ENCODE measurements at regions not wholly inside any gene's neighbourhood (a gene's known extent, or its start where the extent isn't known, plus 50 kb on each side); places are given as distances from the start of the nearest gene placed in this dataset.

DNA sequence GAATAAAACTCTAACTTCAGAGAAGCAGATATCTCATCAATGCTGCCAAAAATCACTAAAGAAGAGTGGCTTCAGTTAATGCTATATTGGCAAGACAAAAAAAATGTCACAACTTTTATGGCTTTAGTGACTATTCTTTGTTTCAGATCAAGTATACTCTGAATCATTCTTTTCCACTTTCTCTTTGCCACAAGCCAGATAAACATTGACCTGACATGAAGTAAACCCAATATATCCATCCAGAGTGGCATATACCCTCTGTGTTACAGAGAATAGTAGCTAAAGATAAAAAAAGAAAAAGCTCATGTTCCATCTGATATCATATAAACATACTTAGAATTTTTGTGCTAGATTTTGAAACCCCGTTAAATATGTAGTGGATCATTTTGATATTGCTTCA, 206.7 kb upstream of the CNKSR2 start (continued):
- TF ChIP-seq KLF10 (tag by site-specific recombination; IDR thresholded peaks at IDR 0.05): no peak
- no peak for TF ChIP-seq ZNF394 (tag by site-specific recombination; IDR thresholded peaks at IDR 0.05; ENCODE audit: borderline replicate concordance)
- TF ChIP-seq ZNF211 (tag by site-specific recombination; IDR thresholded peaks at IDR 0.05; ENCODE audit: low read depth): no peak
- no peak for TF ChIP-seq SCRT1 (tag by site-specific recombination; IDR thresholded peaks at IDR 0.05; ENCODE audit: borderline replicate concordance)
- no peak for TF ChIP-seq SALL2 (tag by site-specific recombination; IDR thresholded peaks at IDR 0.05; ENCODE audit: borderline replicate concordance)
- TF ChIP-seq ZSCAN16 (tag by site-specific recombination; IDR thresholded peaks at IDR 0.05): no peak
- TF ChIP-seq GFI1B (tag by site-specific recombination; IDR thresholded peaks at IDR 0.05): no peak
- TF ChIP-seq HOXD13 (CRISPR knock-in tag; IDR thresholded peaks at IDR 0.05; ENCODE audit: borderline replicate concordance): no peak

DNA sequence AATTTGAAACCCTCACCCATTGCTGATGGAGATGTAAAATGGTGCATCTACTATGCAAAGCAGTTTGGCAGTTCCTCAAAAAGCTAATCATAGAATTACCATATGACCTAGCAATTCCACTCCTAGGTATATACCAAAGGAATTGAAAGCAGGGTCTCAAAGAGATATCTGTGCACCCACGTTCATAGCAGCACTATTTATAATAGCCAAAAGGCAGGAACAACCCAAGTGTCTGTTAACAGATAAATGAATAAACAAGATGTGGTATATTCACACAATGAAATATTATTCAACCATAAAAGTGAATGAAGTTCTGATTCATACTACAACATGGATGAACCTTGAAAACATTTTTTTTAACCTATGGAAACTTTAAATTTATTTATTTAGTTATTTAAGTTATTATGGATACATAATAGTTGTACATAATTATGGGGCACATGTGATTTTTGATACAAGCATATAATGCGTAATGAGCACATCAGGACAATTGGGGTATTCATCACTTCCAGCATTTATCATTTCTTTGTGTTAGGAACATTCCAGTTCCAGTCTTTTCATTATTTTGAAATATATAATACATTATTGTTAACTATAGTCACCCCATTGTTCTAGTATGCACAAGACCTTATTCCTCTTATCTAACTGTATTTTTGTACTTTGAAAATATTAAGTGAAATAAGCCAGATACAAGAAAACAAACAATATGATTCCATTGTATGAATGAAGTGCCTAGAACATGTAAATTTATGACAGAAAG, 205.6 kb upstream of the CNKSR2 start:
- Histone ChIP-seq H3K9me3 (ENCODE audit: control insufficient read depth, insufficient read depth, low read depth, low read length) (no peaks in the 10 kb centered on the region), H3K4me3 (ENCODE audit: low read depth, low read length) (no peak overlapping the region), H3K4me1 (ENCODE audit: control insufficient read depth, insufficient read depth, low read length) (no peaks in the 10 kb centered on the region), H3K27ac (ENCODE audit: extremely low read depth, low read depth, low read length) (no peak overlapping the region), H3K36me3 (ENCODE audit: control insufficient read depth in 2 of 2, insufficient read depth in 1 of 2, low read length in 2 of 2) (no peaks in the 10 kb centered on the region)
- ChIA-PET POLR2A (no interaction called here), CTCF (no interaction called here)
- TF ChIP-seq ZNF174 (tag by site-specific recombination; IDR thresholded peaks at IDR 0.05) (no peak), GLIS1 (tag by site-specific recombination; IDR thresholded peaks at IDR 0.05) (no peak), YY1 (tag by site-specific recombination; IDR thresholded peaks at IDR 0.05) (no peak), GLIS2 (tag by site-specific recombination; IDR thresholded peaks at IDR 0.05) (no peak), ZFP3 (tag by site-specific recombination; IDR thresholded peaks at IDR 0.05; ENCODE audit: low read depth) (no peak)
- TF ChIP-seq, protein P1, sequence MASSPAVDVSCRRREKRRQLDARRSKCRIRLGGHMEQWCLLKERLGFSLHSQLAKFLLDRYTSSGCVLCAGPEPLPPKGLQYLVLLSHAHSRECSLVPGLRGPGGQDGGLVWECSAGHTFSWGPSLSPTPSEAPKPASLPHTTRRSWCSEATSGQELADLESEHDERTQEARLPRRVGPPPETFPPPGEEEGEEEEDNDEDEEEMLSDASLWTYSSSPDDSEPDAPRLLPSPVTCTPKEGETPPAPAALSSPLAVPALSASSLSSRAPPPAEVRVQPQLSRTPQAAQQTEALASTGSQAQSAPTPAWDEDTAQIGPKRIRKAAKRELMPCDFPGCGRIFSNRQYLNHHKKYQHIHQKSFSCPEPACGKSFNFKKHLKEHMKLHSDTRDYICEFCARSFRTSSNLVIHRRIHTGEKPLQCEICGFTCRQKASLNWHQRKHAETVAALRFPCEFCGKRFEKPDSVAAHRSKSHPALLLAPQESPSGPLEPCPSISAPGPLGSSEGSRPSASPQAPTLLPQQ (tag by site-specific recombination; IDR thresholded peaks at IDR 0.05): no peak

GRCh38 chrX:21171181-21171580, 203.0 kb upstream of the CNKSR2 start:
- Histone ChIP-seq H3K4me3 (ENCODE audit: low read depth, low read length) (no peak overlapping the region), H3K9me3 (ENCODE audit: control insufficient read depth, insufficient read depth, low read depth, low read length) (no peaks in the 10 kb centered on the region), H3K27ac (ENCODE audit: extremely low read depth, low read depth, low read length) (no peak overlapping the region), H3K4me1 (ENCODE audit: control insufficient read depth, insufficient read depth, low read length) (no peaks in the 10 kb centered on the region), H3K36me3 (ENCODE audit: control insufficient read depth in 2 of 2, insufficient read depth in 1 of 2, low read length in 2 of 2) (no peaks in the 10 kb centered on the region)
- TF ChIP-seq ZNF248 (tag by site-specific recombination; IDR thresholded peaks at IDR 0.05): no peak
- TF ChIP-seq IKZF3 (tag by site-specific recombination; IDR thresholded peaks at IDR 0.05): no peak
- no peak for TF ChIP-seq GLIS1 (tag by site-specific recombination; IDR thresholded peaks at IDR 0.05)
- no peak for TF ChIP-seq ZBTB7A (tag by site-specific recombination; IDR thresholded peaks at IDR 0.05; ENCODE audit: low read depth)
- TF ChIP-seq SCRT1 (tag by site-specific recombination; IDR thresholded peaks at IDR 0.05; ENCODE audit: borderline replicate concordance): no peak
- TF ChIP-seq ZNF266 (tag by site-specific recombination; IDR thresholded peaks at IDR 0.05; ENCODE audit: low read depth): no peak
- no peak for TF ChIP-seq KLF16 (tag by site-specific recombination; IDR thresholded peaks at IDR 0.05)
- ChIA-PET POLR2A (no interaction called here), CTCF (no interaction called here)

GRCh38 chrX:21174439-21174838, 199.8 kb upstream of the CNKSR2 start:
- H3K36me3 ChIP-seq (ENCODE audit: control insufficient read depth in 2 of 2, insufficient read depth in 1 of 2, low read length in 2 of 2): no peaks in the 10 kb centered on the region
- no peaks in the 10 kb centered on the region for H3K9me3 ChIP-seq (ENCODE audit: control insufficient read depth, insufficient read depth, low read depth, low read length)
- no peak overlapping the region for H3K27ac ChIP-seq (ENCODE audit: extremely low read depth, low read depth, low read length)
- H3K4me1 ChIP-seq (ENCODE audit: control insufficient read depth, insufficient read depth, low read length): no peaks in the 10 kb centered on the region
- POLR2A ChIA-PET: no interaction called here
- CTCF ChIA-PET: no interaction called here
- no peak overlapping the region for H3K4me3 ChIP-seq (ENCODE audit: low read depth, low read length)
- TF ChIP-seq, protein P2, sequence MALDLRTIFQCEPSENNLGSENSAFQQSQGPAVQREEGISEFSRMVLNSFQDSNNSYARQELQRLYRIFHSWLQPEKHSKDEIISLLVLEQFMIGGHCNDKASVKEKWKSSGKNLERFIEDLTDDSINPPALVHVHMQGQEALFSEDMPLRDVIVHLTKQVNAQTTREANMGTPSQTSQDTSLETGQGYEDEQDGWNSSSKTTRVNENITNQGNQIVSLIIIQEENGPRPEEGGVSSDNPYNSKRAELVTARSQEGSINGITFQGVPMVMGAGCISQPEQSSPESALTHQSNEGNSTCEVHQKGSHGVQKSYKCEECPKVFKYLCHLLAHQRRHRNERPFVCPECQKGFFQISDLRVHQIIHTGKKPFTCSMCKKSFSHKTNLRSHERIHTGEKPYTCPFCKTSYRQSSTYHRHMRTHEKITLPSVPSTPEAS (tag by site-specific recombination; IDR thresholded peaks at IDR 0.05): no peak
- no peak for TF ChIP-seq ZNF23 (tag by site-specific recombination; IDR thresholded peaks at IDR 0.05; ENCODE audit: borderline replicate concordance)
- TF ChIP-seq KLF1 (tag by site-specific recombination; IDR thresholded peaks at IDR 0.05): no peak
- TF ChIP-seq ATF2 (tag by site-specific recombination; IDR thresholded peaks at IDR 0.05; ENCODE audit: low read depth): no peak
- no peak for TF ChIP-seq RBAK (tag by site-specific recombination; IDR thresholded peaks at IDR 0.05)
- TF ChIP-seq ZNF391 (tag by site-specific recombination; IDR thresholded peaks at IDR 0.05; ENCODE audit: borderline replicate concordance, low read depth): no peak
- TF ChIP-seq ZNF701 (tag by site-specific recombination; IDR thresholded peaks at IDR 0.05): no peak

All from HEK293 (cell line).